ENCODE measurements at regions not wholly inside any gene's neighbourhood (a gene's known extent, or its start where the extent isn't known, plus 50 kb on each side); places are given as distances from the start of the nearest gene placed in this dataset.

DNA sequence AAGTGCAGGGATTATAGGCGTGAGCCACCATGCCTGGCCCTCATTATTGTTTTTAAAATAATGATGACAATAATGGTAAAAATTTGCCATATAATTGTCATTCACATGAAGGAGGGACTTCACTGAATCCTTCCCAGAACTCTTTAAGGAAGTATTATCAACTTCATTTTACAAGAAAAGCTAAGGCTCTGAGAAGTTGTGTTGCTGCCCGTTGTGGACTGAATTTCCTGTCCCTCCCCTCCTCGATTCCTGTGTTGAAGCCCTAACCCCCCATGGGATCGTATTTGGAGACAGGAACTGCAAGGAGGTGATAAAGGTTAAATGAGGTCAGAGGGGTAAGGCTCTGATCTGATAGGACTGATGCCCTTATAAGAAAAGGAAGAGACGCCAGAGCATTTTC, 458.0 kb downstream of the HAPSTR1 start:
- intact Hi-C loops (cut with DNase I, micrococcal nuclease), result no loop called here
- no peaks in the 10 kb centered on the region for H3K4me1 ChIP-seq (ENCODE audit: low read depth)
- no peaks in the 10 kb centered on the region for H3K36me3 ChIP-seq (ENCODE audit: low read depth)
- H3K4me3 ChIP-seq, result no peak overlapping the region
- DNase-seq, result no peak
- TF ChIP-seq, protein P1, sequence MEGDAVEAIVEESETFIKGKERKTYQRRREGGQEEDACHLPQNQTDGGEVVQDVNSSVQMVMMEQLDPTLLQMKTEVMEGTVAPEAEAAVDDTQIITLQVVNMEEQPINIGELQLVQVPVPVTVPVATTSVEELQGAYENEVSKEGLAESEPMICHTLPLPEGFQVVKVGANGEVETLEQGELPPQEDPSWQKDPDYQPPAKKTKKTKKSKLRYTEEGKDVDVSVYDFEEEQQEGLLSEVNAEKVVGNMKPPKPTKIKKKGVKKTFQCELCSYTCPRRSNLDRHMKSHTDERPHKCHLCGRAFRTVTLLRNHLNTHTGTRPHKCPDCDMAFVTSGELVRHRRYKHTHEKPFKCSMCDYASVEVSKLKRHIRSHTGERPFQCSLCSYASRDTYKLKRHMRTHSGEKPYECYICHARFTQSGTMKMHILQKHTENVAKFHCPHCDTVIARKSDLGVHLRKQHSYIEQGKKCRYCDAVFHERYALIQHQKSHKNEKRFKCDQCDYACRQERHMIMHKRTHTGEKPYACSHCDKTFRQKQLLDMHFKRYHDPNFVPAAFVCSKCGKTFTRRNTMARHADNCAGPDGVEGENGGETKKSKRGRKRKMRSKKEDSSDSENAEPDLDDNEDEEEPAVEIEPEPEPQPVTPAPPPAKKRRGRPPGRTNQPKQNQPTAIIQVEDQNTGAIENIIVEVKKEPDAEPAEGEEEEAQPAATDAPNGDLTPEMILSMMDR (IDR thresholded peaks at IDR 0.05), result no peak
- H3K9me3 ChIP-seq, result no peaks in the 10 kb centered on the region
- no peak for ATAC-seq

- H3K9me3 ChIP-seq, result no peaks in the 10 kb centered on the region
- H3K36me3 ChIP-seq (ENCODE audit: low read depth), result no peaks in the 10 kb centered on the region
- DNase-seq, result no peak
- intact Hi-C loops (cut with DNase I, micrococcal nuclease), result no loop called here
- TF ChIP-seq, protein P1 (IDR thresholded peaks at IDR 0.05), result no peak
- H3K4me3 ChIP-seq, result no peak overlapping the region
- H3K4me1 ChIP-seq (ENCODE audit: low read depth), result no peaks in the 10 kb centered on the region
- ATAC-seq, result no peak
Observed at GRCh38 chr16:9555051-9555450, 463.6 kb downstream of the HAPSTR1 start.

GRCh38 chr16:9556949-9557665, 465.7 kb downstream of the HAPSTR1 start:
- intact Hi-C loops (cut with DNase I, micrococcal nuclease), result no loop called here
- Histone ChIP-seq H3K4me1 (ENCODE audit: low read depth) (no peaks in the 10 kb centered on the region), H3K36me3 (ENCODE audit: low read depth) (no peaks in the 10 kb centered on the region), H3K4me3 (no peak overlapping the region), H3K9me3 (no peaks in the 10 kb centered on the region)
- ATAC-seq (no peak), DNase-seq (no peak)
- TF ChIP-seq, protein P1 (IDR thresholded peaks at IDR 0.05), result no peak

DNA sequence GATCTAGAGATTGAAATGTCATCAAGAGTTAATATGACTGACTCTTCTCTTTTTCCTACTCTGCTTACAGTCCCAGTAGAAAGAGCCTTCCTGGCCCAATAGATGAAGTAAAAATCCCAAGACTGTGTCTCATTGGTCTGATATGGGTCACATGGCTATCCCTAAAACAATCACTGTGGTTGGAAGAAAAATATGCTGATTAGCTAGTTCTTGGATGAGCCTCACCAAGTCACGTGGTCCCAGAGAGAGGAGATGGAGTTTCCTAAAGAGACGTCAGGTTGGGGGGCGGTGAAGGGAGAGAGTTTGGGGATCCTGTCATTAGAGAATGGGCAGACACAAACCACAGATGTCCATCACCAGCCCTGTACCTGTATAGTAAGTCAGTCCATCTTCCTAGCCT, 466.3 kb downstream of the HAPSTR1 start:
- DNase-seq (no peak), ATAC-seq (no peak)
- H3K4me1 ChIP-seq (ENCODE audit: low read depth), result no peaks in the 10 kb centered on the region

GRCh38 chr16:9566099-9566498, 474.7 kb downstream of the HAPSTR1 start:
- Histone ChIP-seq H3K36me3 (ENCODE audit: low read depth) (no peaks in the 10 kb centered on the region), H3K4me1 (ENCODE audit: low read depth) (no peaks in the 10 kb centered on the region), H3K9me3 (no peaks in the 10 kb centered on the region), H3K4me3 (no peak overlapping the region)
- TF ChIP-seq, protein P1 (IDR thresholded peaks at IDR 0.05), result no peak
- no peak for DNase-seq
- intact Hi-C loops (cut with DNase I, micrococcal nuclease), result no loop called here
- no peak for ATAC-seq

More for the DNA sequence above, 466.3 kb downstream of the HAPSTR1 start:
- Histone ChIP-seq H3K36me3 (ENCODE audit: low read depth) (no peaks in the 10 kb centered on the region), H3K4me3 (no peak overlapping the region), H3K9me3 (no peaks in the 10 kb centered on the region)
- TF ChIP-seq, protein P1 (IDR thresholded peaks at IDR 0.05), result no peak
- intact Hi-C loops (cut with DNase I, micrococcal nuclease), result no loop called here

GRCh38 chr16:9567666-9568065, 476.2 kb downstream of the HAPSTR1 start:
- TF ChIP-seq, protein P1 (IDR thresholded peaks at IDR 0.05), result no peak
- intact Hi-C loops (cut with DNase I, micrococcal nuclease), result no loop called here
- no peak for ATAC-seq
- no peak overlapping the region for H3K4me3 ChIP-seq
- no peak for DNase-seq
- no peaks in the 10 kb centered on the region for H3K4me1 ChIP-seq (ENCODE audit: low read depth)
- H3K9me3 ChIP-seq, result no peaks in the 10 kb centered on the region
- no peaks in the 10 kb centered on the region for H3K36me3 ChIP-seq (ENCODE audit: low read depth)

Measured in mucosa of descending colon (tissue), 3 donors.